ENCODE measurements at regions not wholly inside any gene's neighbourhood (a gene's known extent, or its start where the extent isn't known, plus 50 kb on each side); places are given as distances from the start of the nearest gene placed in this dataset.

- DNase-seq (ENCODE audit: low spot score): no peak
- no peak overlapping the region for H3K27ac Mint-ChIP-seq
- no peak overlapping the region for H3K4me3 Mint-ChIP-seq
- H3K27me3 Mint-ChIP-seq (ENCODE audit: insufficient read depth): peaks cover 15% of the 10 kb centered on the region
- no peaks in the 10 kb centered on the region for H3K9me3 Mint-ChIP-seq
- no peaks in the 10 kb centered on the region for H3K36me3 Mint-ChIP-seq (ENCODE audit: low read depth)
- no peaks in the 10 kb centered on the region for H3K4me1 Mint-ChIP-seq (ENCODE audit: low read depth)
- intact Hi-C loops (cut with micrococcal nuclease): no loop called here
Observed at GRCh38 chr20:57064836-57065235, 201.6 kb downstream of the BMP7 start.

DNA sequence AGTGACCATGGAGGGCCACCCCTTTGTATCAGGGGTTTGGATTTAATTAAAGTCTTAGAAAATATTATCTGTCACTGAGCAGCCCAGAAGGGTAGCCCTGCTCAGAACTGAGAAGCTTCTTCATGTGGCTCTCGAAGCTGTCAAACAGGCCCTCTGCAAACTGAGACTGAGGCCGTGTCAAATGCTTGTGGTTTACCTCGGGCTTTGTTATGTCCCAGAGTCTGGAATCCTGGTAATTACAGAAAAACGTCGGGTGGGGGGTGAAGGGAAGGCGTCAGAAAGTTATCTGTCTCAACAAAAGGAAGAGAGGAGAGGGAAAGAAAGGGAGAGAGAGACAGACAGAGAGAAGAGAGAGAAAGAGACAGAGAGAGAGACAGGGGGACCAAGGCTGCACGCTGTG is 200.8 kb downstream of the BMP7 start:
- peaks cover 17% of the 10 kb centered on the region for H3K27me3 Mint-ChIP-seq (ENCODE audit: insufficient read depth)
- no peaks in the 10 kb centered on the region for H3K9me3 Mint-ChIP-seq
- intact Hi-C loops (cut with micrococcal nuclease): no loop called here
- no peaks in the 10 kb centered on the region for H3K36me3 Mint-ChIP-seq (ENCODE audit: low read depth)
- no peak overlapping the region for H3K4me3 Mint-ChIP-seq
- H3K4me1 Mint-ChIP-seq (ENCODE audit: low read depth): no peaks in the 10 kb centered on the region
- no peak for DNase-seq (ENCODE audit: low spot score)
- no peak overlapping the region for H3K27ac Mint-ChIP-seq

DNA sequence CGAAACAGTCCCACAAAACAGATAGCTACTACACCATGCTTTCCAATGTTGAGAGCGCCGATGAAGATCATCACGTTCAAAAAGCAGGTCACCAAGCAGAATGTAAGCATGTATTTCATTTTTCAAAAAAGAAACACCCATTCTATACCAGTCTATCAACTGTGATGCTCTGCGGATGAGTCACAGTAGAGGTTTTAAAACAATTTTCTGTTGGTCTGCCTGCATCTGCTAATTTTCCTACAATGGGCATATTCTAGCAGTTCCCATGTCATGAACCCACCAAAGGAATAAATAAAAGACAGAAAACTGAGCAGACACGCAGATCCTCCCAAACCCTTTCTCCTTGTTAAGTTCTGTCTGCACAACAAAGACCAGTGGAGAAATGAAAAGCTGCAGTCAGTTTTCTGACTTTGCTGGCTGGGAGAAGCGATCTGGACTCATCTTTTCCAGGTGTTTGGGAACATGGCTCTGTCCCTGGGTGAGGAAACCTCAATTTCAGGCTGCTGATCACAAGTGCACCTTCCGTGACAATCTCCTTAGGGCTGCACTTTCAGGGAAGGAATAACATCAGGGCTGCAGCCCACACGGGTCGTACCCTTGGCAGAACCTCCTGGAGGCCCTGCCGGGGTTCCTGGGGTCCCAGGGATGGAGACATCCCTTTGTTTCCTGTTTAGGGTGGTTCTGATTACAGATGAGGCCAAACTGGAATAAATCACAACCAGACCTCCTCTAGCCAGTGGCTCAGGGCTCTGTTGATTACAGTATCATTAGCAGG is 200.1 kb downstream of the BMP7 start:
- intact Hi-C loops (cut with micrococcal nuclease): no loop called here
- no peaks in the 10 kb centered on the region for H3K36me3 Mint-ChIP-seq (ENCODE audit: low read depth)
- no peaks in the 10 kb centered on the region for H3K4me1 Mint-ChIP-seq (ENCODE audit: low read depth)
- peaks cover 21% of the 10 kb centered on the region for H3K27me3 Mint-ChIP-seq (ENCODE audit: insufficient read depth)
- no peak for DNase-seq (ENCODE audit: low spot score)
- no peaks in the 10 kb centered on the region for H3K9me3 Mint-ChIP-seq
- H3K27ac Mint-ChIP-seq: no peak overlapping the region
- H3K4me3 Mint-ChIP-seq: no peak overlapping the region

DNA sequence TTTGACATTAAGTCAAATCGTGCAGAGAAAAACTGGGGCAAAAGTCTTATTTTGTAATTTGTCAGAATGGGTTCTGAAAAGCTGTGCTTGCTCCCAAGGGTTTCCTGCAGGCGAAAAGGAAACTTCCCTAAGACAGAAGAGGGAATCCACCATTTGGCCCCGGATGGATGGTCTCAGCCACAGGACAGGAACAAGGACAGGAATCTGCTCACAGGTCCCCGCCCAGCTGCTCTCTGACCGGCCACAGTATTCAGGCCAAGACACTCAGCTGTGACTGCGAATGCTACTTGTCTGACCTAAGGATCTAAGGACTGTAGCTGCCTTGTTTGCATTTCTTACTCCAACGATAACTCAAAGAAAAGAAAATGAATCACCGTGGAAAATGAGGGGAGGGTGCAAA is 197.0 kb downstream of the BMP7 start:
- Mint-ChIP-seq H3K4me3 (no peak overlapping the region), H3K27me3 (ENCODE audit: insufficient read depth) (peaks cover 23% of the 10 kb centered on the region), H3K9me3 (no peaks in the 10 kb centered on the region), H3K36me3 (ENCODE audit: low read depth) (no peaks in the 10 kb centered on the region), H3K4me1 (ENCODE audit: low read depth) (no peaks in the 10 kb centered on the region), H3K27ac (no peak overlapping the region)
- DNase-seq (ENCODE audit: low spot score): no peak
- intact Hi-C loops (cut with micrococcal nuclease): no loop called here

GRCh38 chr20:57070296-57070695 is 196.1 kb downstream of the BMP7 start:
- Mint-ChIP-seq H3K27ac (no peak overlapping the region), H3K36me3 (ENCODE audit: low read depth) (no peaks in the 10 kb centered on the region), H3K27me3 (ENCODE audit: insufficient read depth) (peaks cover 20% of the 10 kb centered on the region), H3K4me3 (no peak overlapping the region), H3K9me3 (peaks cover 6% of the 10 kb centered on the region), H3K4me1 (ENCODE audit: low read depth) (no peaks in the 10 kb centered on the region)
- no peak for DNase-seq (ENCODE audit: low spot score)
- intact Hi-C loops (cut with micrococcal nuclease): no loop called here

GRCh38 chr20:57071283-57071731 is 195.1 kb downstream of the BMP7 start:
- intact Hi-C loops (cut with micrococcal nuclease): no loop called here
- no peaks in the 10 kb centered on the region for H3K4me1 Mint-ChIP-seq (ENCODE audit: low read depth)
- H3K4me3 Mint-ChIP-seq: no peak overlapping the region
- no peak for DNase-seq (ENCODE audit: low spot score)
- H3K27me3 Mint-ChIP-seq (ENCODE audit: insufficient read depth): peaks cover 20% of the 10 kb centered on the region
- peaks cover 6% of the 10 kb centered on the region for H3K9me3 Mint-ChIP-seq
- no peak overlapping the region for H3K27ac Mint-ChIP-seq
- H3K36me3 Mint-ChIP-seq (ENCODE audit: low read depth): no peaks in the 10 kb centered on the region

- DNase-seq (ENCODE audit: low spot score): no peak
- peaks cover 20% of the 10 kb centered on the region for H3K27me3 Mint-ChIP-seq (ENCODE audit: insufficient read depth)
- H3K4me3 Mint-ChIP-seq: no peak overlapping the region
- H3K27ac Mint-ChIP-seq: no peak overlapping the region
- H3K9me3 Mint-ChIP-seq: peaks cover 6% of the 10 kb centered on the region
- no peaks in the 10 kb centered on the region for H3K4me1 Mint-ChIP-seq (ENCODE audit: low read depth)
- no peaks in the 10 kb centered on the region for H3K36me3 Mint-ChIP-seq (ENCODE audit: low read depth)
- intact Hi-C loops (cut with micrococcal nuclease): no loop called here
Observed at GRCh38 chr20:57071954-57072583, 194.4 kb downstream of the BMP7 start.

DNA sequence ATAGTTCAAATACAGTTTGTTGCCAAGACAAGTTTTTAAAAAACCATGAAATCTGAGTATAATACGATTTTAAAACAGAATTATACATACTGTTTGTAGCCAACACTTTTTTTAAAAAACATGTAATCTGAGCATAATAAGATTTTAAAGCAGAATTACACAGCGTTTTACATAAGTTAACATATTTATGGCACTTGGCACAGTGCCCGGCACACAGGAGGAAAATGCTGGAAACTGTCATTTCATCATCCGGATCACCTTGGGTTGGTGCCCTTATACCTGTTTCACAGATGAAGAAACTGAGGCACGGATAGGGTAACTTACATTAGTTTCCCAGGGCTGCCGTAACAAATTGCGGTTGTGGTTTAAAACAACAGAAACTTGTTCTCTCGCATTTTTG is 193.0 kb downstream of the BMP7 start:
- Mint-ChIP-seq H3K4me3 (no peak overlapping the region), H3K4me1 (ENCODE audit: low read depth) (no peaks in the 10 kb centered on the region), H3K9me3 (peaks cover 6% of the 10 kb centered on the region), H3K27me3 (ENCODE audit: insufficient read depth) (peaks cover 16% of the 10 kb centered on the region), H3K36me3 (ENCODE audit: low read depth) (no peaks in the 10 kb centered on the region), H3K27ac (no peak overlapping the region)
- DNase-seq (ENCODE audit: low spot score): no peak
- intact Hi-C loops (cut with micrococcal nuclease): no loop called here

DNA sequence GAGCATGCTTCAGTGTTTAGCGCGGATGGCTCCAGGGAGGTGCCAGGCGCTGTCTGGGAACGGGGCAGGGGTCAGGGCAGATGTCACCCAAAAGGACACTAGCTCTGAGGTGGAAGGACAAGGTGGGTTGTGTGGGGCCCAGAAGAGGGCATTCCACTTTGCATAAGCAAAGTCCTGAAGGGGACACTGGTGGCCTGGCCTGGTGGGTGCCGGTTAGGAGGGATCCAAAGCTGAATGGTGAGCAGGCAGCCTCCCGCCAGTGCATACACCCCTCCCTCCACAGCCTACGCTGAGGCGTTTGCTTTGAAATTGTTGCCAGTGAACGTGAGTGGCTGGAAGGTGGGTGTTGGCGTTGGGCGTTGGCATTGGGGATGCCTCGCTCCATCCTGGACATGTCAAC is 192.1 kb downstream of the BMP7 start:
- H3K27ac Mint-ChIP-seq: no peak overlapping the region
- H3K4me3 Mint-ChIP-seq: no peak overlapping the region
- peaks cover 14% of the 10 kb centered on the region for H3K9me3 Mint-ChIP-seq
- no peaks in the 10 kb centered on the region for H3K36me3 Mint-ChIP-seq (ENCODE audit: low read depth)
- no peak for DNase-seq (ENCODE audit: low spot score)
- peaks cover 16% of the 10 kb centered on the region for H3K27me3 Mint-ChIP-seq (ENCODE audit: insufficient read depth)
- intact Hi-C loops (cut with micrococcal nuclease): no loop called here
- no peaks in the 10 kb centered on the region for H3K4me1 Mint-ChIP-seq (ENCODE audit: low read depth)

DNA sequence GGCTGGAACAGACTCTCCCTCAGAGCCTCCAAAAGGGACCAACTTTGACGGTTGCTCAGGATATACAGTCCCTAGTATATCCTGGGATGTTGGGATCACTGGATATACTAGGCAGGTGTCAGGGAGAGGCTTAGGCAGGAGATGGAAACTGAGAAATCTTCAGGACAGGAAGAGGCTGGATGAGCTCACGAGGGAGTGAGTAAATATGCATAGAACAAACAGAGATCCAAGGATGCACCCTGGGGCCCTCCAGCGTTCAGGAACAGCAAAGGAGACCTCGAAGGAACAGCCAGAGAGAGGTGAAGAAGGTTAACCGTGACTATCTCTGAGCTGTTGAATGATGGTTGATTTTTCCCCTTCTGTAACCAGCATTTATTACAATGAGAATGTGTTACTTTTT is 191.3 kb downstream of the BMP7 start:
- H3K4me1 Mint-ChIP-seq (ENCODE audit: low read depth): no peaks in the 10 kb centered on the region
- peaks cover 14% of the 10 kb centered on the region for H3K9me3 Mint-ChIP-seq
- intact Hi-C loops (cut with micrococcal nuclease): no loop called here
- H3K27ac Mint-ChIP-seq: no peak overlapping the region
- no peak overlapping the region for H3K4me3 Mint-ChIP-seq
- H3K36me3 Mint-ChIP-seq (ENCODE audit: low read depth): no peaks in the 10 kb centered on the region
- no peak for DNase-seq (ENCODE audit: low spot score)
- peaks cover 12% of the 10 kb centered on the region for H3K27me3 Mint-ChIP-seq (ENCODE audit: insufficient read depth)

- Mint-ChIP-seq H3K36me3 (ENCODE audit: low read depth) (no peaks in the 10 kb centered on the region), H3K27ac (no peak overlapping the region), H3K9me3 (peaks cover 14% of the 10 kb centered on the region), H3K27me3 (ENCODE audit: insufficient read depth) (peaks cover 10% of the 10 kb centered on the region), H3K4me3 (no peak overlapping the region), H3K4me1 (ENCODE audit: low read depth) (no peaks in the 10 kb centered on the region)
- no peak for DNase-seq (ENCODE audit: low spot score)
- intact Hi-C loops (cut with micrococcal nuclease): no loop called here
Observed at GRCh38 chr20:57075603-57076002, 190.8 kb downstream of the BMP7 start.

DNA sequence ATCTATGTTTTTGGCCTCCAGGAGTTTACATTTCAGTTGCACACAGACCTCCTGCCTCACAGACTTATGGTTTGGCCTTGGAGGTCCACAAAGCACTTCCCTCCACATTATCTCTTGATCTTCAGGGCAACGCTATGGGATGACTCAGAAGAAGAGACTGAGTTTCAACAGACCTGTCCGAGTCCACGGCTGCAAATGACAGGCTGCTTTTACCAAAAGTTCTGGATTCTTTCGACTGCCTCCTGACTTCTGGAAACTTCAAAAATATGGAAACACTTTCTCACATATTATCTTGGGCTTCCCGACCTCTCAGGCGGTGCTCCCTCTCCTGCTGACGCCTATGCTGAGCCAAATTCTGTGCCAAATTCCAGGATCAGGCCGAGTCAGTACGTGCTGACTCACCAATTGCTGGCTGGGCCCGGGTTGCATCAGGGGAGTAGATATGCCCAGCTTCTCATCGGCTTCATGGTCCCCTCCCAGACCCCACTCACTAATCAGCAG is 190.2 kb downstream of the BMP7 start:
- intact Hi-C loops (cut with micrococcal nuclease): no loop called here
- Mint-ChIP-seq H3K27me3 (ENCODE audit: insufficient read depth) (peaks cover 6% of the 10 kb centered on the region), H3K9me3 (peaks cover 14% of the 10 kb centered on the region), H3K4me1 (ENCODE audit: low read depth) (no peaks in the 10 kb centered on the region), H3K36me3 (ENCODE audit: low read depth) (no peaks in the 10 kb centered on the region), H3K27ac (no peak overlapping the region), H3K4me3 (no peak overlapping the region)
- no peak for DNase-seq (ENCODE audit: low spot score)

GRCh38 chr20:57076951-57077350 is 189.5 kb downstream of the BMP7 start:
- DNase-seq (ENCODE audit: low spot score): no peak
- H3K4me1 Mint-ChIP-seq (ENCODE audit: low read depth): no peaks in the 10 kb centered on the region
- no peaks in the 10 kb centered on the region for H3K27me3 Mint-ChIP-seq (ENCODE audit: insufficient read depth)
- H3K36me3 Mint-ChIP-seq (ENCODE audit: low read depth): no peaks in the 10 kb centered on the region
- H3K27ac Mint-ChIP-seq: no peak overlapping the region
- intact Hi-C loops (cut with micrococcal nuclease): no loop called here
- peaks cover 14% of the 10 kb centered on the region for H3K9me3 Mint-ChIP-seq
- no peak overlapping the region for H3K4me3 Mint-ChIP-seq

Data from activated T-helper 1 cell treated with anti-CD3 and anti-CD28 coated beads, Interleukin-12 subunit alpha, Interleukin-12 subunit beta, Interleukin-2, Interleukin-4 antibody, amounts not matched to agents 30 ng/mL and 10 ng/mL and 1 ng/mL, durations not matched to agents 14 hours and 24 hours and 36 hours (primary cell).